H1 (cell line): ENCODE measurements at regions not wholly inside any gene's neighbourhood (a gene's known extent, or its start where the extent isn't known, plus 50 kb on each side); places are given as distances from the start of the nearest gene placed in this dataset.

Experiments
- CBX8 ChIP-seq: fragments of 300-800, 300-1000 bp; sonication (generic); IDR thresholded peaks from 2 replicates; pipeline ENCODE4 v1.7.1; 2016; ENCODE audit warnings: low read depth, low read length, borderline replicate concordance
- CREB1 ChIP-seq: IDR thresholded peaks from 2 replicates; pipeline ENCODE4 v1.6.1; 2012; ENCODE audit warnings: inconsistent platforms
- JUN ChIP-seq: IDR thresholded peaks from 2 replicates; pipeline ENCODE4 v1.6.1; 2011; ENCODE audit warnings: low read depth, mild to moderate bottlenecking, improper control_type of control experiment, low read length
- NANOG ChIP-seq: IDR thresholded peaks from 2 replicates; pipeline ENCODE4 v1.6.1; 2011; ENCODE audit warnings: low read length, low read depth, mild to moderate bottlenecking, inconsistent platforms; ENCODE audit not compliant: insufficient read depth, poor library complexity, severe bottlenecking
- POLR2AphosphoS5 ChIP-seq: IDR thresholded peaks from 2 replicates; pipeline ENCODE4 v1.6.1; 2011; ENCODE audit warnings: low read depth, low read length

- no peak for TF ChIP-seq JUN
- no peak for TF ChIP-seq POLR2AphosphoS5
- no peak for TF ChIP-seq CBX8
- no peak for TF ChIP-seq CREB1
- no peak for TF ChIP-seq NANOG
- TF ChIP-seq, all 59 proteins: peak for 0
Measured at GRCh38 chr11:28956446-28956845, 848.3 kb downstream of the METTL15 start (continued).
